ENCODE measurements at regions not wholly inside any gene's neighbourhood (a gene's known extent, or its start where the extent isn't known, plus 50 kb on each side); places are given as distances from the start of the nearest gene placed in this dataset.

GRCh38 chr2:193712912-193713311, 1518.2 kb upstream of the TMEFF2 start:
- TF ChIP-seq EZH2phosphoT487 (IDR thresholded peaks at IDR 0.05; ENCODE audit: low read depth, severe bottlenecking, unreplicated experiment) (no peak), CTCF (IDR thresholded peaks at IDR 0.05; ENCODE audit: poor library complexity) (no peak)

Measured in hepatocyte (in vitro differentiated cells).